H1 (cell line): ENCODE measurements at regions not wholly inside any gene's neighbourhood (a gene's known extent, or its start where the extent isn't known, plus 50 kb on each side); places are given as distances from the start of the nearest gene placed in this dataset.
"Not testable (repeated sequence)": the region's sequence is repeated elsewhere in the genome, so short reads cannot be mapped to it uniquely, and the experiment has no call there.

Experiments
- CTCF ChIA-PET: fragments of 300-600 bp; sonication (Branson Sonifier 250); formaldehyde crosslinking; loops from one replicate; lab custom pipeline; 2021; ENCODE audit not compliant: partially characterized antibody; lab: Charles Lee
- POLR2A ChIA-PET: fragments of 300-600 bp; sonication (Branson Sonifier 250); formaldehyde crosslinking; loops from one replicate; lab custom pipeline; 2021; ENCODE audit warnings: inconsistent platforms; ENCODE audit not compliant: partially characterized antibody; lab: Charles Lee
- DNase-seq, 2 experiments: peaks; one replicate each; pipeline versions ENCODE4 v3.0.0 to v3.0.0-alpha.2; 2010 to 2022; ENCODE audit warnings: low spot score in 2 of 2, low read depth in 1 of 2, mixed read lengths in 1 of 2
- FAIRE-seq: peaks from 2 replicates; lab custom pipeline; 2011; peaks lifted over from hg19 to GRCh38; lab: Jason Lieb, UNC
- H2AFZ ChIP-seq: 2 replicates; pipeline ENCODE4 v1.8.1; 2012; ENCODE audit warnings: low read length, inconsistent platforms
- H2AK5ac ChIP-seq: 2 replicates; pipeline ENCODE4 v1.6.1; 2013; ENCODE audit warnings: low read depth, low read length
- H2BK120ac ChIP-seq: replicated peaks from 2 replicates; pipeline ENCODE3; 2013; ENCODE audit warnings: low read depth, low read length, inconsistent platforms
- H2BK12ac ChIP-seq: 2 replicates; pipeline ENCODE4 v1.6.1; 2013; ENCODE audit warnings: low read depth, low read length
- H2BK15ac ChIP-seq: 2 replicates; pipeline ENCODE4 v1.6.1; 2013; ENCODE audit warnings: low read length
- H2BK20ac ChIP-seq: 2 replicates; pipeline ENCODE4 v1.6.1; 2013; ENCODE audit warnings: low read length
- H2BK5ac ChIP-seq: 2 replicates; pipeline ENCODE4 v1.6.1; 2013; ENCODE audit warnings: low read depth, low read length
- H3K14ac ChIP-seq: 2 replicates; pipeline ENCODE4 v1.6.1; 2013; ENCODE audit warnings: inconsistent platforms; ENCODE audit not compliant: insufficient read length
- H3K18ac ChIP-seq: 2 replicates; pipeline ENCODE4 v1.6.1; 2013; ENCODE audit warnings: low read length; ENCODE audit errors: extremely low read depth
- H3K23ac ChIP-seq: 2 replicates; pipeline ENCODE4 v1.6.1; 2013; ENCODE audit warnings: inconsistent platforms; ENCODE audit not compliant: insufficient read length
- H3K23me2 ChIP-seq: 2 replicates; pipeline ENCODE4 v1.6.1; 2013; ENCODE audit warnings: low read depth, low read length
- H3K27ac ChIP-seq: 2 replicates; pipeline ENCODE4 v1.6.1; 2011; ENCODE audit warnings: low read depth, low read length, inconsistent platforms
- H3K27me3 ChIP-seq, 4 experiments: replicated peaks in 1 of 4; 1 replicate in 1 of 4; 2 replicates in 3 of 4; pipeline versions ENCODE4 v1.6.1 to v1.8.1; 2011 to 2013; ENCODE audit warnings: low read length in 3 of 4, mild to moderate bottlenecking in 3 of 4, inconsistent platforms in 2 of 4, mixed read lengths in 2 of 4, moderate library complexity in 1 of 4; ENCODE audit not compliant: control insufficient read depth in 3 of 4, insufficient read depth in 3 of 4; ENCODE audit errors: extremely low read depth in 1 of 4
- H3K36me3 ChIP-seq, 4 experiments: 2 replicates each; pipeline versions ENCODE4 v1.6.1 to v1.8.1; 2011 to 2013; ENCODE audit warnings: mild to moderate bottlenecking in 4 of 4, low read length in 3 of 4, moderate library complexity in 2 of 4, control low read depth in 1 of 4, inconsistent platforms in 1 of 4; ENCODE audit not compliant: insufficient read depth in 4 of 4, control insufficient read depth in 2 of 4
- H3K4ac ChIP-seq: replicated peaks from 2 replicates; pipeline ENCODE3; 2013; ENCODE audit warnings: low read length, low read depth, mixed read lengths, inconsistent platforms; ENCODE audit not compliant: insufficient read length
- H3K4me1 ChIP-seq, 4 experiments: replicated peaks in 1 of 4; 1 replicate in 1 of 4; 2 replicates in 3 of 4; pipeline versions ENCODE4 v1.6.1 to v1.8.1; 2011 to 2013; ENCODE audit warnings: low read length in 3 of 4, inconsistent platforms in 2 of 4, mixed read lengths in 1 of 4; ENCODE audit not compliant: insufficient read depth in 4 of 4, control insufficient read depth in 3 of 4
- H3K4me2 ChIP-seq, 2 experiments: 2 replicates each; pipeline versions ENCODE4 v1.6.1 to v1.8.1; 2011 to 2013; ENCODE audit warnings: low read depth in 2 of 2, low read length in 2 of 2, control low read depth in 1 of 2, inconsistent platforms in 1 of 2, mild to moderate bottlenecking in 1 of 2; ENCODE audit not compliant: insufficient read depth in 1 of 2
- H3K4me3 ChIP-seq, 4 experiments: fragments of 200-600, 300-600 bp in 1 of 4; sonication (generic), shearing (Covaris generic), sonication (Bioruptor Twin) in 1 of 4; 2 replicates each; pipeline versions ENCODE4 v1.5.1 to v1.8.1; 2011 to 2016; ENCODE audit warnings: low read length in 4 of 4, low read depth in 3 of 4, control low read depth in 2 of 4, inconsistent platforms in 2 of 4, mild to moderate bottlenecking in 2 of 4, mixed read lengths in 1 of 4, moderate library complexity in 1 of 4; ENCODE audit not compliant: insufficient read depth in 2 of 4; ENCODE audit errors: extremely low read depth in 1 of 4
- H3K56ac ChIP-seq: replicated peaks from 2 replicates; pipeline ENCODE3; 2013; ENCODE audit warnings: low read depth, mild to moderate bottlenecking, mixed read lengths, low read length, inconsistent platforms; ENCODE audit not compliant: insufficient read length
- H3K79me1 ChIP-seq: 2 replicates; pipeline ENCODE4 v1.6.1; 2013; ENCODE audit warnings: low read depth, low read length, control low read depth
- H3K79me2 ChIP-seq, 2 experiments: 2 replicates each; pipeline versions ENCODE4 v1.6.1 to v1.8.1; 2012 to 2013; ENCODE audit warnings: low read length in 2 of 2, mild to moderate bottlenecking in 2 of 2, inconsistent platforms in 1 of 2; ENCODE audit not compliant: insufficient read depth in 2 of 2, control insufficient read depth in 1 of 2
- H3K9ac ChIP-seq, 4 experiments: replicated peaks in 1 of 4; 1 replicate in 1 of 4; 2 replicates in 3 of 4; pipeline versions ENCODE4 v1.6.1 to v1.8.1; 2011 to 2013; ENCODE audit warnings: low read depth in 3 of 4, low read length in 3 of 4, control low read depth in 2 of 4, mild to moderate bottlenecking in 2 of 4, moderate library complexity in 2 of 4, inconsistent platforms in 1 of 4; ENCODE audit errors: extremely low read depth in 1 of 4
- H3K9me3 ChIP-seq, 2 experiments: 2 replicates each; pipeline versions ENCODE4 v1.6.1 to v1.8.1; 2012 to 2013; ENCODE audit warnings: mild to moderate bottlenecking in 2 of 2, moderate library complexity in 2 of 2, control low read depth in 1 of 2, inconsistent platforms in 1 of 2, low read depth in 1 of 2, low read length in 1 of 2, mixed read lengths in 1 of 2; ENCODE audit not compliant: insufficient read depth in 2 of 2
- H4K20me1 ChIP-seq, 2 experiments: replicated peaks in 1 of 2; 2 replicates each; pipeline versions ENCODE3 to v1.8.1; 2011 to 2013; ENCODE audit warnings: inconsistent platforms in 2 of 2, low read length in 2 of 2, mild to moderate bottlenecking in 1 of 2; ENCODE audit not compliant: insufficient read depth in 2 of 2, control insufficient read depth in 1 of 2
- H4K5ac ChIP-seq: 2 replicates; pipeline ENCODE4 v1.6.1; 2013; ENCODE audit warnings: low read length, low read depth, mixed read lengths, inconsistent platforms; ENCODE audit not compliant: insufficient read length
- H4K8ac ChIP-seq: 2 replicates; pipeline ENCODE4 v1.8.0; 2013; ENCODE audit warnings: mild to moderate bottlenecking, moderate library complexity, low read length, inconsistent platforms; ENCODE audit not compliant: insufficient read depth; ENCODE audit errors: extremely low read depth
- H4K91ac ChIP-seq: replicated peaks from 2 replicates; pipeline ENCODE3; 2013; ENCODE audit warnings: low read length, mixed read lengths, inconsistent platforms; ENCODE audit not compliant: insufficient read length
- CTBP2 ChIP-seq: IDR thresholded peaks from 2 replicates; pipeline ENCODE4 v1.7.0; 2011; ENCODE audit warnings: borderline replicate concordance, mild to moderate bottlenecking, moderate library complexity, mixed read lengths, low read length; ENCODE audit not compliant: insufficient read depth, insufficient read length
- GTF2F1 ChIP-seq: IDR thresholded peaks from 2 replicates; pipeline ENCODE4 v1.6.1; 2012; ENCODE audit warnings: low read depth, low read length, improper control_type of control experiment, borderline replicate concordance
- HDAC2 ChIP-seq, 2 experiments: fragments of 300-600 bp in 1 of 2; sonication (generic) in 1 of 2; IDR thresholded peaks; 2 replicates each; pipeline ENCODE4 v1.6.1; 2011 to 2012; ENCODE audit warnings: low read depth in 2 of 2, low read length in 2 of 2, mild to moderate bottlenecking in 2 of 2, moderate library complexity in 2 of 2, borderline replicate concordance in 1 of 2, inconsistent platforms in 1 of 2
- MAFK ChIP-seq: IDR thresholded peaks from 2 replicates; pipeline ENCODE4 v1.6.1; 2012; ENCODE audit warnings: low read depth, mild to moderate bottlenecking, improper control_type of control experiment, low read length
- RXRA ChIP-seq: IDR thresholded peaks from 2 replicates; pipeline ENCODE4 v1.6.1; 2011; ENCODE audit warnings: low read depth, mild to moderate bottlenecking, low read length, moderate library complexity; ENCODE audit not compliant: insufficient read depth
- TBP ChIP-seq: IDR thresholded peaks from 2 replicates; pipeline ENCODE4 v1.6.1; 2011; ENCODE audit warnings: low read depth, low read length, improper control_type of control experiment
- TEAD4 ChIP-seq: IDR thresholded peaks from 2 replicates; pipeline ENCODE4 v1.6.1; 2012; ENCODE audit warnings: low read depth, low read length, inconsistent platforms, mixed read lengths
- YY1 ChIP-seq: IDR thresholded peaks from 2 replicates; pipeline ENCODE4 v1.6.1; 2011; ENCODE audit warnings: low read depth, mild to moderate bottlenecking, low read length
- WGBS, 2 experiments: shearing (Covaris generic) in 1 of 2; methylation state at CpG; one replicate each; pipeline versions ENCODE4 v1.1.6 to v1.1.7; 2013 to 2015; ENCODE audit warnings: low lambda C conversion rate in 2 of 2, mixed read lengths in 2 of 2, inconsistent platforms in 1 of 2, low coverage in 1 of 2, missing lambda C conversion rate in 1 of 2; ENCODE audit not compliant: insufficient replicate concordance in 2 of 2, insufficient coverage in 1 of 2, insufficient read length in 1 of 2; ENCODE audit errors: extremely low coverage in 1 of 2, missing lambda C conversion rate in 1 of 2; 5-methylcytosine and 5-hydroxymethylcytosine counted together
- TF ChIP-seq, protein P1 (sequence below): IDR thresholded peaks from 2 replicates; pipeline ENCODE4 v1.6.1; 2012; ENCODE audit warnings: inconsistent platforms

DNA sequence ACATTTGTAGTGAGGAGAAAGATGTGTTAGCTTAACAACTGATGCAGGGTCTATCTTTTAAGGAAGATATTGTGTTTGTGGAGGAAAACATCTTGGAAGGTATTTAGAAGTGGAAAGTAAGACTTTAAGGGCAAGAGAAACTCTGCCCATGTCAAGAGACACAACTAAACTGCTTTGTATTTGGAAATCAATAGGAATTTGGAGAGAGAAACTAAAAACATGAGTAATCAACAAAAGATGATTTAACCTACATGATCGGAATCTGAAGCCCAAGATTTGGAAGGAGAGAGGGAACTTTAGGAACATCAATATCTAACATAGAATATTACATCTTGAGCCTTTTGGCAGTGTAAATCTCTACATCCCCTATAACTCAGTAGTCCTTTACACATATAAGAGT lies 184.2 kb upstream of the COL3A1 start (continued):
- TF ChIP-seq, protein P1, sequence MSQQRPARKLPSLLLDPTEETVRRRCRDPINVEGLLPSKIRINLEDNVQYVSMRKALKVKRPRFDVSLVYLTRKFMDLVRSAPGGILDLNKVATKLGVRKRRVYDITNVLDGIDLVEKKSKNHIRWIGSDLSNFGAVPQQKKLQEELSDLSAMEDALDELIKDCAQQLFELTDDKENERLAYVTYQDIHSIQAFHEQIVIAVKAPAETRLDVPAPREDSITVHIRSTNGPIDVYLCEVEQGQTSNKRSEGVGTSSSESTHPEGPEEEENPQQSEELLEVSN: no peak
- TF ChIP-seq MAFK (no peak), TEAD4 (no peak), GTF2F1 (no peak), YY1 (no peak), HDAC2 (IDR thresholded peaks at IDR 0.05; ENCODE audit: borderline replicate concordance in 1 of 2, low read depth in 2 of 2, low read length in 2 of 2) (no peak), TBP (no peak), CTBP2 (no peak), RXRA (no peak)

- H3K4ac ChIP-seq, H3K36me3 ChIP-seq, H3K79me2 ChIP-seq, H2BK20ac ChIP-seq, H2BK15ac ChIP-seq, H3K4me3 ChIP-seq, H4K91ac ChIP-seq, H3K14ac ChIP-seq, H3K4me2 ChIP-seq, H3K23ac ChIP-seq, H2BK12ac ChIP-seq, H3K79me1 ChIP-seq, H2BK120ac ChIP-seq, DNase-seq, H3K9me3 ChIP-seq, H2BK5ac ChIP-seq, H4K20me1 ChIP-seq, H2AFZ ChIP-seq, H3K27ac ChIP-seq, H3K9ac ChIP-seq, H3K27me3 ChIP-seq, H3K23me2 ChIP-seq, H3K18ac ChIP-seq, POLR2A ChIA-PET, H3K4me1 ChIP-seq, H3K56ac ChIP-seq, H4K5ac ChIP-seq, FAIRE-seq, H4K8ac ChIP-seq, H2AK5ac ChIP-seq: not testable (repeated sequence)
- whole genome bisulfite sequencing, 2 experiments: 97% methylated on average over 4 of the region's 4 CpGs; no CpG with 5 or more reads in 1 of the 2 experiments
- CTCF ChIA-PET: interaction anchor here (0.6 kb wide), 1 partner anchor 12 kb away, joined by 4 read pairs; no protein-coding TSS in a partner anchor
Measured at GRCh38 chr2:188794453-188794852, 179.7 kb upstream of the COL3A1 start.
